ENCODE measurements at regions not wholly inside any gene's neighbourhood (a gene's known extent, or its start where the extent isn't known, plus 50 kb on each side); places are given as distances from the start of the nearest gene placed in this dataset.

DNA sequence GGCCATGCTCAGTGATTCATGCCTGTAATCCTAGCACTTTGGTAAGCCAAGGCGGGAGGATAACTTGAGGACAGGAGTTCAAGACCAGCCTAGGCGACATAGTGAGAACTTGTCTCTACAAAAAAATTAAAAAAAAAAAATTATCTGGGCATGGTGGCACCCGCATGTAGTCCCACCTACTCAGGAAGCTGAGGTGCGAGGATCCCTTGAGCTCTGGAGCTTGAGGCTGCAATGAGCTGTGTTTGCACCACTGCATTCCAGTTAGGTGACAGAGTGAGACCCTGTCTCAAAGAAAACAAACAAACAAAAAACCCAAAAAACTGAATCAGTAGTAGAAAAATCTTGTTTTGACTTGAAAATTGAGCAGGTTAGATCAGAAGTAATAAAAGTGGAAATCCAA lies 67.1 kb upstream of the IPO9 start:
- Histone ChIP-seq H3K27me3 (no peaks in the 10 kb centered on the region), H3K4me3 (no peak overlapping the region), H3K9me3 (no peaks in the 10 kb centered on the region), H3K27ac (no peak overlapping the region), H3K4me1 (peaks cover 0 to 5% of the 10 kb centered on the region in 2 donors), H3K36me3 (no peaks in the 10 kb centered on the region)
- ATAC-seq, result no peak
- no peak for DNase-seq
- intact Hi-C loops (cut with DNase I), result no loop called here
- TF ChIP-seq, protein P1, sequence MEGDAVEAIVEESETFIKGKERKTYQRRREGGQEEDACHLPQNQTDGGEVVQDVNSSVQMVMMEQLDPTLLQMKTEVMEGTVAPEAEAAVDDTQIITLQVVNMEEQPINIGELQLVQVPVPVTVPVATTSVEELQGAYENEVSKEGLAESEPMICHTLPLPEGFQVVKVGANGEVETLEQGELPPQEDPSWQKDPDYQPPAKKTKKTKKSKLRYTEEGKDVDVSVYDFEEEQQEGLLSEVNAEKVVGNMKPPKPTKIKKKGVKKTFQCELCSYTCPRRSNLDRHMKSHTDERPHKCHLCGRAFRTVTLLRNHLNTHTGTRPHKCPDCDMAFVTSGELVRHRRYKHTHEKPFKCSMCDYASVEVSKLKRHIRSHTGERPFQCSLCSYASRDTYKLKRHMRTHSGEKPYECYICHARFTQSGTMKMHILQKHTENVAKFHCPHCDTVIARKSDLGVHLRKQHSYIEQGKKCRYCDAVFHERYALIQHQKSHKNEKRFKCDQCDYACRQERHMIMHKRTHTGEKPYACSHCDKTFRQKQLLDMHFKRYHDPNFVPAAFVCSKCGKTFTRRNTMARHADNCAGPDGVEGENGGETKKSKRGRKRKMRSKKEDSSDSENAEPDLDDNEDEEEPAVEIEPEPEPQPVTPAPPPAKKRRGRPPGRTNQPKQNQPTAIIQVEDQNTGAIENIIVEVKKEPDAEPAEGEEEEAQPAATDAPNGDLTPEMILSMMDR (IDR thresholded peaks at IDR 0.05), result no peak

DNA sequence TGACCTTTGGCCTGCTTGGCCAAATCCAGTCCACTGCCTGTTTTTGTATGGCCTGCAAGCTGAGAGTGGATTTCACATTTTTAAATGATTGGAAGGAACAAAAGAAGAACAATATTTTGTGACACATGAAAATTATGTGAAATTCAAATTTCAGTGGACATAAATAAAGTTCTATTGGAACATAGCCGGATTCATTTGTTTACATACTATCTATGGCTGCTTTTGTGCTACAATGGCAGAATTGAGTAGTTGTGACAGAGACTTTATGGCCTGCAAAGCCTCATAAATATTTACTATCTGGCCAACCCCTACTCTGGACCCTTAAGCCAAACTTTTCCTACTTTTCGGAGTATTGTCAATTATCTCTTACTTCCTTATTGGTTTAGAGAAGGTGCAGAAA lies 66.6 kb upstream of the IPO9 start:
- H3K27me3 ChIP-seq, result no peaks in the 10 kb centered on the region
- TF ChIP-seq, protein P1 (IDR thresholded peaks at IDR 0.05), result no peak
- no peaks in the 10 kb centered on the region for H3K9me3 ChIP-seq
- H3K36me3 ChIP-seq, result no peaks in the 10 kb centered on the region
- no peak overlapping the region for H3K27ac ChIP-seq
- H3K4me3 ChIP-seq, result no peak overlapping the region
- peak in 1 of 4 donors; percentile 35 for DNase-seq
- intact Hi-C loops (cut with DNase I), result no loop called here
- no peak for ATAC-seq
- H3K4me1 ChIP-seq, result peaks cover 0 to 5% of the 10 kb centered on the region in 2 donors

DNA sequence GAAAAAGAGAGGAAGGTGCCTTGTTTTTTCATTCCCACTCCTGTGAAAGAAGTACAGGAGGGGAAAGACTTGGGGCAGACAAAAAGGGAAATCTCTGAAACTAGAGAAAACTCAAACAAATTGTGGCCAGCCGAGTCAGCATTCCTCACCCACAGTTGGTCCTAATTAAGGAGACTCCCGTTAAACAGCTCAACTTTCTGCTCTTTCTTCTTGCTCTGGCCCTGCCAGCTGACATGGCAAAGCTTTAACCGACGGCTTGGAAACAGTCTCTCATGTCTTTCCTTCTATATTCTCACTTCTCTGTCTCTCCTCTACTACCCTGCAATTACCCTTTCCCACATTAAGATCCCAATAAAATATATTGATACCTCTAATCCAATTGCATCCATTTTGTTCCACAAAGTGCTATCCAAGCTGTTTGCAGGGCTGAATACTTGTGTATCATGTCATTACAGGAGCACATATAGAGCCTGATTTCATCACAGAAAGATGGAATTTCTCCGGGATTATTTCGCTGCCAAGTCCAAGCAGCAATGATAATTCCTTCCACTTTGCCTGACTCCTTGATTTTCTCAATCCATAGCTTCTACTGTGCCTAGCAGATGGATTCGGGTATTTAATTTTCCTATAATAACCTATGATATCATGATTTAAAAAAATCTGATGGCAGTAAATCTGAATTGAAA lies 65.4 kb upstream of the IPO9 start:
- Histone ChIP-seq H3K4me1 (peaks cover 0 to 5% of the 10 kb centered on the region in 2 donors), H3K27me3 (no peaks in the 10 kb centered on the region)
- ATAC-seq, result peak; percentile 20

DNA sequence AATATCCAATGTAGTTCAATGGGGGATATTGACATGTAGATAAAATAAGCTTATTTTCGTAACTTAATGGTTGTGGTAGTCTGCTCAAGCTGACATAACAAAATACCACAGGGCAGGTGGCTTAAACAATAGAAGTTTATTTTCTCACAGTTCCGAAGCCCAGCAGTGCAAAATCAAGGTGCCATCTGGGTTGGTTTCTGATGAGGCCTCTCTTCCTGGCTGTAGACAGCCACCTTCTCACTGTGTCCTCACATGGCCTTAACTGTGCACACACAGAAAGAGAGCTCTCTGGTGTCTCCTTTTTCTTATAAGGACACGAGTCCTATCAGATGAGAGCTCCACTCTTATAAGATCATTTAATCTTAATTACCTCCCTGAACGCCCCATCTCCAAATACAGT lies 64.8 kb upstream of the IPO9 start:
- no peaks in the 10 kb centered on the region for H3K9me3 ChIP-seq
- peak overlapping the region in 1 of 2 donors; percentile 46 for H3K27ac ChIP-seq
- no peaks in the 10 kb centered on the region for H3K36me3 ChIP-seq
- no peak overlapping the region for H3K4me3 ChIP-seq
- H3K27me3 ChIP-seq, result no peaks in the 10 kb centered on the region
- intact Hi-C loops (cut with DNase I), result no loop called here
- TF ChIP-seq, protein P1 (IDR thresholded peaks at IDR 0.05), result no peak
- ATAC-seq (no peak), DNase-seq (no peak)
- peaks cover 0 to 5% of the 10 kb centered on the region in 2 donors for H3K4me1 ChIP-seq

More for the DNA sequence above, 65.4 kb upstream of the IPO9 start:
- Histone ChIP-seq H3K9me3 (no peaks in the 10 kb centered on the region), H3K36me3 (no peaks in the 10 kb centered on the region), H3K4me3 (no peak overlapping the region), H3K27ac (peak overlapping the region in 1 of 2 donors; percentile 46)
- peak in 1 of 4 donors; percentile 64 for DNase-seq
- intact Hi-C loops (cut with DNase I), result no loop called here
- TF ChIP-seq, protein P1 (IDR thresholded peaks at IDR 0.05), result no peak

DNA sequence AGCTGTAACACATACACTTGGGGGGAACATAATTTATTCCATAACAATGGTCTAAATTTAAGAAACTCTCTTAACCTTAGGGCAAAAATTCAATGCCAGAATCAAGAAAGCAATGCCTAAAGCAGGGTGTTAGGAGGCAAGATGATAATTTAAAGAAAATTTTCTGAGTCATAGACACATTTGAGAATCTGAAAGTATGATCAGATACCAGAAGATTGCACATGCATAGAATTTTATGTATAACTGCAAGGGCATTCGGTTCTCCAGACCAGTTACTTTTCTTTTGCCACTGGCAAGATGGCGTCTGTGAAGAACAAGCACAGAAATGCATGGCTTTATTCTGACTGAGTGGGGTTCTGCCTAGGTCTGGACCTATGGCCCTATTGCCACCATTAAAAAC lies 64.4 kb upstream of the IPO9 start:
- no peaks in the 10 kb centered on the region for H3K36me3 ChIP-seq
- intact Hi-C loops (cut with DNase I), result no loop called here
- no peaks in the 10 kb centered on the region for H3K27me3 ChIP-seq
- no peaks in the 10 kb centered on the region for H3K9me3 ChIP-seq
- TF ChIP-seq, protein P1 (IDR thresholded peaks at IDR 0.05), result no peak
- H3K27ac ChIP-seq, result peak overlapping the region in 1 of 2 donors; percentile 46
- no peak overlapping the region for H3K4me3 ChIP-seq
- peaks cover 1 to 5% of the 10 kb centered on the region in 2 donors for H3K4me1 ChIP-seq
- ATAC-seq (no peak), DNase-seq (no peak)

Data from left lung (tissue), 4 donors.